ENCODE measurements at regions not wholly inside any gene's neighbourhood (a gene's known extent, or its start where the extent isn't known, plus 50 kb on each side); places are given as distances from the start of the nearest gene placed in this dataset.

DNA sequence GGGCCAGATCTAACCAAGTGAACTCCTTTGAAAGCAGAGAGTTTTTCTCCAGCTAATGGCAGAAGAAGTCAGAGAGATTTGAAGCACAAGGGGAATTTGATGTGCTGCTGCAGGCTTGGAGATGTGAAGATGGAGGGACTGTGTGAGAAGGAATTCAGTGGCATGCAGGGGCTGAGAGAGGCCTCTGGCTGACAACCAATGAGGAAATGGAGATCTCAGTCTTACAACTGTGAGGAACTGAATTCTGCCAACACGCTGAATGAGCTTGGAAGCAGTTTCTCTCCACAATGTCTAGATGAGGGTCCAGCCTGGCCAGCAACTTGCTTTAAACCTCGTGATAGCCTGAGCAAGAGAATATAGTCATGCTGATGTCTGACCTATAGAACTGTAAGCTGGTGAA, 224.1 kb upstream of the DPP10 start:
- DNase-seq (ENCODE audit: low spot score) (no peak), ATAC-seq (no peak), FAIRE-seq (no peak)
- no peaks in the 10 kb centered on the region for H3K36me3 ChIP-seq (replicated peaks in 1 of 2; ENCODE audit: control insufficient read depth in 1 of 2, insufficient read depth in 2 of 2, low read length in 2 of 2)
- no TSS peak for BruUV-seq (replicated peaks)
- H3K4me2 ChIP-seq (ENCODE audit: low read depth, low read length) = no peak overlapping the region
- H3K4me1 ChIP-seq (ENCODE audit: insufficient read depth, low read length) = no peaks in the 10 kb centered on the region
- H3K27ac ChIP-seq (ENCODE audit: extremely low read length, insufficient read depth, low read length) = no peak overlapping the region
- no peaks in the 10 kb centered on the region for H3K79me2 ChIP-seq (ENCODE audit: insufficient read depth, low read length)
- no peaks in the 10 kb centered on the region for H4K20me1 ChIP-seq (ENCODE audit: insufficient read depth, low read length)
- no peak for TF ChIP-seq REL (CRISPR knock-in tag; conservative IDR thresholded peaks at IDR 0.05)
- no peaks in the 10 kb centered on the region for H3K27me3 ChIP-seq (ENCODE audit: control insufficient read depth in 1 of 2, insufficient read depth in 2 of 2, low read length in 2 of 2)
- intact Hi-C loops (cut with micrococcal nuclease; ENCODE audit: unreplicated experiment) (no loop called here), in situ Hi-C loops (cut with HindIII; ENCODE audit: extremely low pct_ligation_motif_present, low pct_unique_long_range_greater_than_20kb) (no loop called here)
- no peaks in the 10 kb centered on the region for H3K9me3 ChIP-seq (ENCODE audit: low read length)
- no peak overlapping the region for H2AFZ ChIP-seq (ENCODE audit: low read length)
- no peak overlapping the region for H3K4me3 ChIP-seq (replicated peaks in 1 of 3; ENCODE audit: insufficient read depth in 1 of 3, low read depth in 2 of 3, low read length in 3 of 3)
- H3K9ac ChIP-seq (ENCODE audit: insufficient read depth, low read depth, low read length) = no peak overlapping the region
- WGBS (ENCODE audit: low lambda C conversion rate) = 6% methylated on average over 2 of the region's 2 CpGs
- CTCF ChIA-PET (ENCODE audit: low intra/inter-chr PET ratio, low total read pairs) = no interaction called here
- POLR2A ChIA-PET = no interaction called here

DNA sequence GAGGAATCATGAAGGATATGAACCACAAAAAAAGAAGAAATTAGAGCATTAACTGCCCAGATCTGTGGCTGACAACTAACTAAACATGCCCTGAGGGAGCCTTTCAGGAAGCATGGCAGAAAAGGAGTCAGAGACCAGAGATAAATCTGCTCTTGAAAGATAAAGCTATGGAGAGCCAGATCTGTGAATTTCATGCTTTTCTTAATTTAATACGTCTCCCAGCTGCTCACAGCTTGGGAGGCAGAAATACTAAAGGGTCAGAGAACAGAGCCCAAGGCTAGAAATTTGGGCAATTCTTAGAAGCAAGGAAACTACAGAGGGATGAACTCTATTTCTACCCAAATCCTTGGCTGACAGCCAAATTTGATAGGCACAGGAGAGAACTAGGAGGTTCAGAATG, 223.0 kb upstream of the DPP10 start:
- Histone ChIP-seq H3K4me2 (ENCODE audit: low read depth, low read length) (no peak overlapping the region), H3K9ac (ENCODE audit: insufficient read depth, low read depth, low read length) (no peak overlapping the region), H3K4me3 (replicated peaks in 1 of 3; ENCODE audit: insufficient read depth in 1 of 3, low read depth in 2 of 3, low read length in 3 of 3) (no peak overlapping the region), H4K20me1 (ENCODE audit: insufficient read depth, low read length) (no peaks in the 10 kb centered on the region), H3K9me3 (ENCODE audit: low read length) (no peaks in the 10 kb centered on the region), H3K4me1 (ENCODE audit: insufficient read depth, low read length) (no peaks in the 10 kb centered on the region), H3K36me3 (replicated peaks in 1 of 2; ENCODE audit: control insufficient read depth in 1 of 2, insufficient read depth in 2 of 2, low read length in 2 of 2) (no peaks in the 10 kb centered on the region), H3K79me2 (ENCODE audit: insufficient read depth, low read length) (no peaks in the 10 kb centered on the region), H3K27me3 (ENCODE audit: control insufficient read depth in 1 of 2, insufficient read depth in 2 of 2, low read length in 2 of 2) (no peaks in the 10 kb centered on the region), H2AFZ (ENCODE audit: low read length) (no peak overlapping the region), H3K27ac (ENCODE audit: extremely low read length, insufficient read depth, low read length) (no peak overlapping the region)
- ATAC-seq (no peak), FAIRE-seq (no peak), DNase-seq (ENCODE audit: low spot score) (no peak)
- WGBS (ENCODE audit: low lambda C conversion rate) = 0% methylated on average over 1 of the region's 1 CpG
- POLR2A ChIA-PET = no interaction called here
- TF ChIP-seq, protein P1, sequence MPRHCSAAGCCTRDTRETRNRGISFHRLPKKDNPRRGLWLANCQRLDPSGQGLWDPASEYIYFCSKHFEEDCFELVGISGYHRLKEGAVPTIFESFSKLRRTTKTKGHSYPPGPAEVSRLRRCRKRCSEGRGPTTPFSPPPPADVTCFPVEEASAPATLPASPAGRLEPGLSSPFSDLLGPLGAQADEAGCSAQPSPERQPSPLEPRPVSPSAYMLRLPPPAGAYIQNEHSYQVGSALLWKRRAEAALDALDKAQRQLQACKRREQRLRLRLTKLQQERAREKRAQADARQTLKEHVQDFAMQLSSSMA (CRISPR knock-in tag; IDR thresholded peaks at IDR 0.05) = no peak
- TF ChIP-seq FOSL1 (CRISPR knock-in tag; IDR thresholded peaks at IDR 0.05; ENCODE audit: borderline replicate concordance) (no peak), GLI4 (CRISPR knock-in tag; IDR thresholded peaks at IDR 0.05; ENCODE audit: borderline replicate concordance) (no peak), ONECUT2 (CRISPR knock-in tag; IDR thresholded peaks at IDR 0.05) (no peak), HCFC1 (IDR thresholded peaks at IDR 0.05; ENCODE audit: low read depth, low read length) (no peak), ZNF205 (CRISPR knock-in tag; IDR thresholded peaks at IDR 0.05) (no peak)
- TF ChIP-seq, protein P2, sequence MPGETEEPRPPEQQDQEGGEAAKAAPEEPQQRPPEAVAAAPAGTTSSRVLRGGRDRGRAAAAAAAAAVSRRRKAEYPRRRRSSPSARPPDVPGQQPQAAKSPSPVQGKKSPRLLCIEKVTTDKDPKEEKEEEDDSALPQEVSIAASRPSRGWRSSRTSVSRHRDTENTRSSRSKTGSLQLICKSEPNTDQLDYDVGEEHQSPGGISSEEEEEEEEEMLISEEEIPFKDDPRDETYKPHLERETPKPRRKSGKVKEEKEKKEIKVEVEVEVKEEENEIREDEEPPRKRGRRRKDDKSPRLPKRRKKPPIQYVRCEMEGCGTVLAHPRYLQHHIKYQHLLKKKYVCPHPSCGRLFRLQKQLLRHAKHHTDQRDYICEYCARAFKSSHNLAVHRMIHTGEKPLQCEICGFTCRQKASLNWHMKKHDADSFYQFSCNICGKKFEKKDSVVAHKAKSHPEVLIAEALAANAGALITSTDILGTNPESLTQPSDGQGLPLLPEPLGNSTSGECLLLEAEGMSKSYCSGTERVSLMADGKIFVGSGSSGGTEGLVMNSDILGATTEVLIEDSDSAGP (CRISPR knock-in tag; IDR thresholded peaks at IDR 0.05; ENCODE audit: borderline replicate concordance) = no peak
- TF ChIP-seq, protein P3, sequence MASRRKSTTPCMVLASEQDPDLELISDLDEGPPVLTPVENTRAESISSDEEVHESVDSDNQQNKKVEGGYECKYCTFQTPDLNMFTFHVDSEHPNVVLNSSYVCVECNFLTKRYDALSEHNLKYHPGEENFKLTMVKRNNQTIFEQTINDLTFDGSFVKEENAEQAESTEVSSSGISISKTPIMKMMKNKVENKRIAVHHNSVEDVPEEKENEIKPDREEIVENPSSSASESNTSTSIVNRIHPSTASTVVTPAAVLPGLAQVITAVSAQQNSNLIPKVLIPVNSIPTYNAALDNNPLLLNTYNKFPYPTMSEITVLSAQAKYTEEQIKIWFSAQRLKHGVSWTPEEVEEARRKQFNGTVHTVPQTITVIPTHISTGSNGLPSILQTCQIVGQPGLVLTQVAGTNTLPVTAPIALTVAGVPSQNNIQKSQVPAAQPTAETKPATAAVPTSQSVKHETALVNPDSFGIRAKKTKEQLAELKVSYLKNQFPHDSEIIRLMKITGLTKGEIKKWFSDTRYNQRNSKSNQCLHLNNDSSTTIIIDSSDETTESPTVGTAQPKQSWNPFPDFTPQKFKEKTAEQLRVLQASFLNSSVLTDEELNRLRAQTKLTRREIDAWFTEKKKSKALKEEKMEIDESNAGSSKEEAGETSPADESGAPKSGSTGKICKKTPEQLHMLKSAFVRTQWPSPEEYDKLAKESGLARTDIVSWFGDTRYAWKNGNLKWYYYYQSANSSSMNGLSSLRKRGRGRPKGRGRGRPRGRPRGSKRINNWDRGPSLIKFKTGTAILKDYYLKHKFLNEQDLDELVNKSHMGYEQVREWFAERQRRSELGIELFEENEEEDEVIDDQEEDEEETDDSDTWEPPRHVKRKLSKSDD (CRISPR knock-in tag; IDR thresholded peaks at IDR 0.05; ENCODE audit: low read depth) = no peak
- CTCF ChIA-PET (ENCODE audit: low intra/inter-chr PET ratio, low total read pairs) = no interaction called here
- no TSS peak for BruUV-seq (replicated peaks)
- in situ Hi-C loops (cut with HindIII; ENCODE audit: extremely low pct_ligation_motif_present, low pct_unique_long_range_greater_than_20kb) = no loop called here
- intact Hi-C loops (cut with micrococcal nuclease; ENCODE audit: unreplicated experiment) = no loop called here
